ENCODE measurements at regions not wholly inside any gene's neighbourhood (a gene's known extent, or its start where the extent isn't known, plus 50 kb on each side); places are given as distances from the start of the nearest gene placed in this dataset.

DNA sequence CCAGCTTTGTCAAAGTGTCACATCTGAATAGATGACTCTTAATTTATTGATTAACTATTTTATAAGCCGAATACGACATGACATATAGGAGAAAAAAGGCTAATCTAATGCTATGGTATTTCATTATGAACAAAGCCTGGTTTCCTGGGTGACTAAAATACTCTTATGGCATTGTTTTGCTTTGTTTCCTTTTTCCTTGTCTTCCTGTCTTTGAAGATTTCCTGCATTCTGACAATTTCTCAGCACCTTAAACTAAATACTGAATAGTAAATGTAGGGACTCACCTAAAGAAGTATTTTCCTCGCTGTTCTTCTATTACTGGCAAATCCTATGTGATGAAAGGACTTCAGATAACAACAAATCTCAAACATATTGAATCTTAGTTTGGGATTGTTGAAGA, 1284.5 kb downstream of the EFNA5 start:
- TF ChIP-seq, protein P1, sequence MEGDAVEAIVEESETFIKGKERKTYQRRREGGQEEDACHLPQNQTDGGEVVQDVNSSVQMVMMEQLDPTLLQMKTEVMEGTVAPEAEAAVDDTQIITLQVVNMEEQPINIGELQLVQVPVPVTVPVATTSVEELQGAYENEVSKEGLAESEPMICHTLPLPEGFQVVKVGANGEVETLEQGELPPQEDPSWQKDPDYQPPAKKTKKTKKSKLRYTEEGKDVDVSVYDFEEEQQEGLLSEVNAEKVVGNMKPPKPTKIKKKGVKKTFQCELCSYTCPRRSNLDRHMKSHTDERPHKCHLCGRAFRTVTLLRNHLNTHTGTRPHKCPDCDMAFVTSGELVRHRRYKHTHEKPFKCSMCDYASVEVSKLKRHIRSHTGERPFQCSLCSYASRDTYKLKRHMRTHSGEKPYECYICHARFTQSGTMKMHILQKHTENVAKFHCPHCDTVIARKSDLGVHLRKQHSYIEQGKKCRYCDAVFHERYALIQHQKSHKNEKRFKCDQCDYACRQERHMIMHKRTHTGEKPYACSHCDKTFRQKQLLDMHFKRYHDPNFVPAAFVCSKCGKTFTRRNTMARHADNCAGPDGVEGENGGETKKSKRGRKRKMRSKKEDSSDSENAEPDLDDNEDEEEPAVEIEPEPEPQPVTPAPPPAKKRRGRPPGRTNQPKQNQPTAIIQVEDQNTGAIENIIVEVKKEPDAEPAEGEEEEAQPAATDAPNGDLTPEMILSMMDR (IDR thresholded peaks at IDR 0.05): no peak
- TF ChIP-seq EP300 (IDR thresholded peaks at IDR 0.05): no peak
- no peak for TF ChIP-seq POLR2AphosphoS5 (IDR thresholded peaks at IDR 0.05)
- TF ChIP-seq POLR2A (IDR thresholded peaks at IDR 0.05): no peak
